ENCODE measurements at regions not wholly inside any gene's neighbourhood (a gene's known extent, or its start where the extent isn't known, plus 50 kb on each side); places are given as distances from the start of the nearest gene placed in this dataset.
"Not testable (repeated sequence)": the region's sequence is repeated elsewhere in the genome, so short reads cannot be mapped to it uniquely, and the experiment has no call there.

GRCh38 chr17:20848869-20849443 is 193.9 kb downstream of the USP22 start:
- TF ChIP-seq, protein P1, sequence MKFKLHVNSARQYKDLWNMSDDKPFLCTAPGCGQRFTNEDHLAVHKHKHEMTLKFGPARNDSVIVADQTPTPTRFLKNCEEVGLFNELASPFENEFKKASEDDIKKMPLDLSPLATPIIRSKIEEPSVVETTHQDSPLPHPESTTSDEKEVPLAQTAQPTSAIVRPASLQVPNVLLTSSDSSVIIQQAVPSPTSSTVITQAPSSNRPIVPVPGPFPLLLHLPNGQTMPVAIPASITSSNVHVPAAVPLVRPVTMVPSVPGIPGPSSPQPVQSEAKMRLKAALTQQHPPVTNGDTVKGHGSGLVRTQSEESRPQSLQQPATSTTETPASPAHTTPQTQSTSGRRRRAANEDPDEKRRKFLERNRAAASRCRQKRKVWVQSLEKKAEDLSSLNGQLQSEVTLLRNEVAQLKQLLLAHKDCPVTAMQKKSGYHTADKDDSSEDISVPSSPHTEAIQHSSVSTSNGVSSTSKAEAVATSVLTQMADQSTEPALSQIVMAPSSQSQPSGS (IDR thresholded peaks at IDR 0.05; ENCODE audit: low read length) = not testable (repeated sequence)
- not testable (repeated sequence) for TF ChIP-seq ESRRA (IDR thresholded peaks at IDR 0.05; ENCODE audit: low read length); POLR2A (IDR thresholded peaks at IDR 0.05; ENCODE audit: low read depth, low read length); JUND (IDR thresholded peaks at IDR 0.05; ENCODE audit: low read depth, low read length)

Measured in GM12878 (cell line).